ENCODE measurements at regions not wholly inside any gene's neighbourhood (a gene's known extent, or its start where the extent isn't known, plus 50 kb on each side); places are given as distances from the start of the nearest gene placed in this dataset.

GRCh38 chr5:96142184-96142781, 180.6 kb upstream of the ELL2 start:
- DNase-seq, result no peak
- 86 to 92% methylated on average over 4 to 5 of the region's 5 CpGs for WGBS, 2 experiments (ENCODE audit: insufficient coverage in 1 of 2, insufficient read length in 1 of 2)
- H3K9me3 ChIP-seq (ENCODE audit: control insufficient read depth, low read length), result no peaks in the 10 kb centered on the region
- H3K27me3 Mint-ChIP-seq (ENCODE audit: insufficient read depth), result no peaks in the 10 kb centered on the region
- no peak overlapping the region for H3K27ac Mint-ChIP-seq
- no peak overlapping the region for H3K9ac ChIP-seq (ENCODE audit: extremely low read depth, low read length, poor library complexity, severe bottlenecking)
- no peak overlapping the region for H3K27ac ChIP-seq (ENCODE audit: low read depth, low read length)
- no peaks in the 10 kb centered on the region for H3K27me3 ChIP-seq (ENCODE audit: control insufficient read depth, insufficient read depth, low read length, poor library complexity, severe bottlenecking)
- no peak overlapping the region for H3K4me3 Mint-ChIP-seq
- no peaks in the 10 kb centered on the region for H3K36me3 ChIP-seq (ENCODE audit: control insufficient read depth, insufficient read depth, low read length)
- H3K36me3 Mint-ChIP-seq (ENCODE audit: low read depth), result no peaks in the 10 kb centered on the region
- H3K4me1 Mint-ChIP-seq, result peaks cover 4% of the 10 kb centered on the region
- TF ChIP-seq CTCF (conservative IDR thresholded peaks at IDR 0.05), result no peak
- H3K4me3 ChIP-seq (ENCODE audit: low read length), result no peak overlapping the region
- no peaks in the 10 kb centered on the region for H3K4me1 ChIP-seq (ENCODE audit: control insufficient read depth, insufficient read depth, low read length)
- no peaks in the 10 kb centered on the region for H3K9me3 Mint-ChIP-seq

- Histone ChIP-seq H3K9ac (ENCODE audit: extremely low read depth, low read length, poor library complexity, severe bottlenecking) (no peak overlapping the region), H3K4me3 (ENCODE audit: low read length) (no peak overlapping the region), H3K4me1 (ENCODE audit: control insufficient read depth, insufficient read depth, low read length) (no peaks in the 10 kb centered on the region), H3K27ac (ENCODE audit: low read depth, low read length) (no peak overlapping the region), H3K9me3 (ENCODE audit: control insufficient read depth, low read length) (no peaks in the 10 kb centered on the region), H3K27me3 (ENCODE audit: control insufficient read depth, insufficient read depth, low read length, poor library complexity, severe bottlenecking) (no peaks in the 10 kb centered on the region), H3K36me3 (ENCODE audit: control insufficient read depth, insufficient read depth, low read length) (no peaks in the 10 kb centered on the region)
- Mint-ChIP-seq H3K36me3 (ENCODE audit: low read depth) (no peaks in the 10 kb centered on the region), H3K9me3 (no peaks in the 10 kb centered on the region), H3K4me1 (peaks cover 4% of the 10 kb centered on the region), H3K4me3 (no peak overlapping the region), H3K27ac (no peak overlapping the region), H3K27me3 (ENCODE audit: insufficient read depth) (no peaks in the 10 kb centered on the region)
- WGBS, 2 experiments (ENCODE audit: insufficient coverage in 1 of 2, insufficient read length in 1 of 2), result 93 to 98% methylated on average over 3 to 4 of the region's 4 CpGs
- no peak for DNase-seq
- no peak for TF ChIP-seq CTCF (conservative IDR thresholded peaks at IDR 0.05)
These were observed 180.1 kb upstream of the ELL2 start for GRCh38 chr5:96141749-96142148.

- H3K27ac ChIP-seq (ENCODE audit: low read depth, low read length), result no peak overlapping the region
- no peaks in the 10 kb centered on the region for H3K27me3 Mint-ChIP-seq (ENCODE audit: insufficient read depth)
- H3K27ac Mint-ChIP-seq, result no peak overlapping the region
- H3K4me1 ChIP-seq (ENCODE audit: control insufficient read depth, insufficient read depth, low read length), result no peaks in the 10 kb centered on the region
- no peak overlapping the region for H3K4me3 Mint-ChIP-seq
- H3K9ac ChIP-seq (ENCODE audit: extremely low read depth, low read length, poor library complexity, severe bottlenecking), result no peak overlapping the region
- WGBS, 2 experiments (ENCODE audit: insufficient coverage in 1 of 2, insufficient read length in 1 of 2), result 86% methylated on average over 2 of the region's 2 CpGs; no CpG with 5 or more reads in 1 of the 2 experiments
- no peak for TF ChIP-seq CTCF (conservative IDR thresholded peaks at IDR 0.05)
- H3K27me3 ChIP-seq (ENCODE audit: control insufficient read depth, insufficient read depth, low read length, poor library complexity, severe bottlenecking), result no peaks in the 10 kb centered on the region
- H3K36me3 Mint-ChIP-seq (ENCODE audit: low read depth), result no peaks in the 10 kb centered on the region
- H3K9me3 Mint-ChIP-seq, result no peaks in the 10 kb centered on the region
- no peaks in the 10 kb centered on the region for H3K9me3 ChIP-seq (ENCODE audit: control insufficient read depth, low read length)
- peaks cover 4% of the 10 kb centered on the region for H3K4me1 Mint-ChIP-seq
- no peak overlapping the region for H3K4me3 ChIP-seq (ENCODE audit: low read length)
- DNase-seq, result no peak
- H3K36me3 ChIP-seq (ENCODE audit: control insufficient read depth, insufficient read depth, low read length), result no peaks in the 10 kb centered on the region
These were observed 178.8 kb upstream of the ELL2 start for GRCh38 chr5:96140496-96140895.
